Hematopoietic multipotent progenitor cell treated with erythropoietin and hydrocortisone succinate and interleukin-3 and kit ligand, for 8 days (in vitro differentiated cells): ENCODE measurements at regions not wholly inside any gene's neighbourhood (a gene's known extent, or its start where the extent isn't known, plus 50 kb on each side); places are given as distances from the start of the nearest gene placed in this dataset.

Experiments
- DNase-seq: peaks from one replicate; pipeline ENCODE4 v3.0.0-alpha.2; 2015

- no peak for DNase-seq
Measured at GRCh38 chr14:95466506-95466905, 49.9 kb downstream of the SYNE3 start.

- DNase-seq, result no peak
Measured at GRCh38 chr14:95465936-95466335, 50.5 kb downstream of the SYNE3 start.

GRCh38 chr14:95465358-95465757, 51.1 kb downstream of the SYNE3 start:
- no peak for DNase-seq

- DNase-seq, result no peak
Measured at GRCh38 chr14:95464514-95464913, 51.9 kb downstream of the SYNE3 start.

GRCh38 chr14:95464103-95464502, 52.3 kb downstream of the SYNE3 start:
- no peak for DNase-seq

- peak; percentile 61 for DNase-seq
Measured at GRCh38 chr14:95463171-95463901, 53.1 kb downstream of the SYNE3 start.

GRCh38 chr14:95462491-95462890, 54.0 kb downstream of the SYNE3 start:
- DNase-seq, result no peak

GRCh38 chr14:95460647-95461478, 55.6 kb downstream of the SYNE3 start:
- DNase-seq, result no peak

- DNase-seq, result no peak
Measured at GRCh38 chr14:95458906-95459305, 57.5 kb downstream of the SYNE3 start.

GRCh38 chr14:95458459-95458858, 58.0 kb downstream of the SYNE3 start:
- no peak for DNase-seq

- DNase-seq, result no peak
Measured at GRCh38 chr14:95456281-95456680, 60.2 kb downstream of the SYNE3 start.

- no peak for DNase-seq
Measured at GRCh38 chr14:95455246-95455645, 61.2 kb downstream of the SYNE3 start.

- no peak for DNase-seq
Measured at GRCh38 chr14:95453713-95453980, 62.8 kb downstream of the SYNE3 start.

- no peak for DNase-seq
Measured at GRCh38 chr14:95452893-95453712, 63.3 kb downstream of the SYNE3 start.

- DNase-seq, result peak; percentile 56
Measured at GRCh38 chr14:95452176-95452892, 64.1 kb downstream of the SYNE3 start.

- DNase-seq, result no peak
Measured at GRCh38 chr14:95449131-95449530, 67.3 kb downstream of the SYNE3 start.

GRCh38 chr14:95446470-95446869, 70.0 kb downstream of the SYNE3 start:
- no peak for DNase-seq

GRCh38 chr14:95445676-95446075, 70.8 kb downstream of the SYNE3 start:
- no peak for DNase-seq

GRCh38 chr14:95445161-95445560, 71.3 kb downstream of the SYNE3 start:
- DNase-seq, result no peak

GRCh38 chr14:95444132-95445129, 72.0 kb downstream of the SYNE3 start:
- DNase-seq, result no peak

GRCh38 chr14:95442633-95443021, 73.8 kb downstream of the SYNE3 start:
- peak; percentile 84 for DNase-seq
